ENCODE measurements at regions not wholly inside any gene's neighbourhood (a gene's known extent, or its start where the extent isn't known, plus 50 kb on each side); places are given as distances from the start of the nearest gene placed in this dataset.

DNA sequence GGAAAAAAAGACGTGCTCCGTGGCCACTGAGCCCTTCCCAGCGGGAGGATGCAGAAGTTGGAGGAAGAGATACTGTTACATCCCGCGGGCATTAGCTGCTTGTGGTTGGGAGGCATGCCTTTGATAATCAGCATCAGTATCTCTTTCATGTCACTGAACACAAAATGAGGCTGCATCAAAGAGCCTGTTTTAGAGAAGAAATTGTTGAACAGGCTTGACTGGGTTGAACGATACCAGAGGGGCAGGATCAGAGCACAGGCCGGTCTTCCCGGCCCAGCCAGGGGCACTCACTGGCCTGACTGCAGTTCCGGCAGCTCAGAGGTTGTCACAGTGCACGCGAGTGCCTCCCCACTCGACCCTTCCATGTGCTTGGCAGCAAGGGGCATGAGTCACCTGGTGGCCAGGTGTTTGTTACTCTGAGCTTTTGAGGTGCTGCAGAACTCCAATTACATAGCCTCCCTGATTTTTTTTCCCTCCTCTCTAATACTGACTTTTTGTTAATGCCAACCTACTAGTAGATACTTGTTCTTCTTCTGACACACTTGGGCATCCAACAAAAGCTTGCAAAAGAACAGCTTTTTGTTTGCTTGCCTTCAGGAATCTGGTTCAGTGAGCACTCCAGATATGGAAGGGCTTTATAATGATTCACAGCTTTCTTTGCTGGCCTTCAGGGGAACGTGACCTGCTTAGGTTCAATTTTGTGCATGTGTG is 121.6 kb downstream of the VAPA start:
- DNase-seq: peak; percentile 77

DNA sequence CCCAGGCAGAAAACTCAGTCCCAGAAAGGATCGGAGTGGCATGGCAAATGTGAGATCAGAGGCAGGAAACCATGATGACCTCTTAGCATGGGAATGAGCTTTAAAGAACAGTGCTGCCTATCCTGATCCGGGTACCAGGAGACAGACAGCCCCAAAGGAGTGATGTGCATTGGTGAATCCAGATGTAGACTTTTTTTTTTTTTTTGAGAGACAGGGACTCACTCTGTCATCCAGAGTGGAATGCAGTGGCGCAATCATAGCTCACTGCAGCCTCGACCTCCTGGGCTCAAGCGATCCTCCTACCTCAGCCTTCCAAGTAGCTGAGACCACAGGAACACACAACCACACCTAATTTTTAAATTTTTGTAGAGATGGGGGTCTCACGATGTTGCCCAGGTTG is 122.7 kb downstream of the VAPA start:
- no peak for DNase-seq

DNA sequence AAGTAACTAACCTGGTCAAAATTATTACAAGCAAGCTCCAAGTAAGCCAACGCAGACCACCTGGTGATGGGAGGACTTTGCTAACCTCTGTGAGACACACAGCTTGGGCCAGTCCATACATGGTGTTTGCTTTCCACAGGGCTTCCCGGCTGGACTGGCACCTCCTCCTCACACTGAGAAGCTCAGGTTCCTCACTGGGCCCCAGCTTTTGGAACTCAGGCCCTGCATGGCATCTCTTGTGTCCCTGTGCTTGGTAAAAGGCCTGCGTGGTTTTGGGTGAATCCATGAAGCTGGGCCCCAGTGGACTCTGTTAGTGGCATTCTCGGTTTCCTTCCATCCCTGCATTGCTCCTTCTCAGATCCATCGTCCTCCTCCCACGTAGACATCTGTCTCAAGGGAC is 123.4 kb downstream of the VAPA start:
- DNase-seq: no peak

DNA sequence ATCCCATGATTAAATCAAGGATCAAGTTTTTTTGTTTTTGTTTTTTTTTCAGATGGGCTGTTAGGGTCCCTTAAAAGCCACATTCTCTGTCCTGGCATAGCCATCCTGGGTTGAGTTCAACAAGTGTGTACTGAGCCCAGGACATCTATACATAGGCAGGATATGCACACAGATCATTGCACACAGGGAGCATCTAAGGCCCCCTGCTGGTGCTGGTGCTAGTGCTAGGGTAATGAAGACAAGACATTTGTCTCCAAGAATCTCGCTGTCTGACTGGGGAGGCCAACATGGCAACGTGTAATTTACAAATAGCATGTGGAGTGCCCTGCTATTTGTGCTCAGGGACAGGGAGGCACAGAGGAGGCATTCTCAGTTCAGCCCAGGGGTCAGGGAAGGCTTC is 124.5 kb downstream of the VAPA start:
- no peak for DNase-seq

DNA sequence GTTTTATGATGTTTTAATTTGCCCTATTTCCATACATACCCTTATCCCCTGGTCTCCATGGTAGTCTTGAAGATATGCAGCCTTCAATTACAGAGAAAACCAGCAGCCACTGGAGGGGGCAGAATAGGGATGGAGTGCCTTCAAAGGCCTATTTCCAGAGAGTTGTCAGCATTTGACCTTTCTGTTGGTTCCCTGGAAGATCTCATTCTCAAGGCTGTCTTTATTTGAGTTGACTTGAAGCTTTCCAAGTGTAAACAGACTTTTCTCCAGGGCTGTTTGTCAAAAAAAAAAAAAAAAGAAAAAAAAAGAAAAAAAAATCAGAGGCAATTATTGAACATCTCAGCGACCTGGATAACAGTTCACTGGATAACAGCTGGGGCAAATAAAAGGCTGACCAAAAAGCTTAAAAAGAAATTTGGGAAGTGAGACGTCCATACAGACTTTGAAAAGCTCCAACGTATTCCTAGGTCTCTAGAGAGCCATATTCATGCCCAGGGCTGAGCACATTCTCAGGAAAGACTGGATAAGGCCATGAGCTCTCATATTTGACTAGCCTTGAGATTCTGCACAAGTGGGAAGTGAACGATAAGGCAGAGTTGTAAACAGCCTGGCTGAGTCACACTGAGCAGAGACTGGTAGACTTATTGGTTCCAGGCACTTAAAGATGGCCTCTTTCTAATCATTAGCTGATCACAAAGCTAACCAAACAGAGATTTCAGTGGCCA is 126.6 kb downstream of the VAPA start:
- DNase-seq: no peak

DNA sequence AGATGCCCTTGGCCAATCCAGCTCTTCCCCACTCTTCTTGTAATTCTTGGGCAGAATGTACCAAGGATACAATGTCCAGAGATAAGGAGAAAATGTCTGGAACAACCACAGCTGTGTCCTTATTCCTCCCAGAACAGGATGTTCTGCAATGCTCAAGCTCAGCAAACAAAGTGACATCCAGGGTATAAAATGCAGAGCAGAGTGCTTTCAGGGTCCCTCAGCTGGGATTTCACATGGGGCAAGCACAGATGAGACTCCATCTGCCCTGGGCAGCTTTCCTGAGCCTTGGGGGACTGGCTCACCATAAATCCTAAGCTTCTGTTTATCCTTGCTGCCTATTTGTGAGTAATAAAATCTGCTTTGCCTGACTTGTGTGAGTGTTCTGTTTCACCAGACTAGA is 127.4 kb downstream of the VAPA start:
- DNase-seq: no peak

DNA sequence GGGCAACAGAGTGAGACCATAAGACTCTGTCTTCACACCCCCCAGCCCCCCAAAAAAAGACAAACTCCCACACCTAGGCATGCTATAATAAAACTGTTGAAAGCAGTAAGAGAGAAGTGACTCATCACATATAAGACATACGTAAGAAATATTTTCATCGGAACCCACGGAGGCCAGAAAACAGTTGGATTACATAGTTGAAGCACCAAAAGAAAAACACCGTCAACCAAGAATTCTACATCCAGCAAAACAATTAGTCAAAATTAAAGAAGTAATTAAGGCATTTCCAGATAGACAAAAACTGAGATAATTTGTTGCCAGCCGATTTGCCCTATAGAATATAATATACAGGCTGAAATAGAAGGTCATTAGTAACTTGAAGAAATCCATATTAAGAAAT is 128.7 kb downstream of the VAPA start:
- DNase-seq: no peak

DNA sequence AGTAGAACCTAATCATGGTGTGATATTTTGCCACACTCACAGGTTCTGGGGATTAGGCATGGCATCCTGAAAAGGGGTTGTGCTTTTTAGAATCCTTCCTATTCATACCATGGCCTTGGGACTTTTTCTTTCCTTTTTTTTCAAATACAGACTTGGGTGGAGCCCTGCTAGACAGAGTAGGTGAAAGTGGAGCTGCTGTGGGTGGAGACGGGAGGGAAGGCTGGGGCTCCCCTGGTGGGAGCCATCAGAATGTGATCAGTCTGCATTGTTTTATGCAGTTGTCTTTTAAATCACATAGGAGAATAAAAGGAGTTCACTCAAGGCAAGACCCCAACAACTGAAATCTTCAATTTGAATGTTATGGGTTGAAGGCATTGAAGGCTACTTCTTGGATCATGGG is 130.2 kb downstream of the VAPA start:
- no peak for DNase-seq

DNA sequence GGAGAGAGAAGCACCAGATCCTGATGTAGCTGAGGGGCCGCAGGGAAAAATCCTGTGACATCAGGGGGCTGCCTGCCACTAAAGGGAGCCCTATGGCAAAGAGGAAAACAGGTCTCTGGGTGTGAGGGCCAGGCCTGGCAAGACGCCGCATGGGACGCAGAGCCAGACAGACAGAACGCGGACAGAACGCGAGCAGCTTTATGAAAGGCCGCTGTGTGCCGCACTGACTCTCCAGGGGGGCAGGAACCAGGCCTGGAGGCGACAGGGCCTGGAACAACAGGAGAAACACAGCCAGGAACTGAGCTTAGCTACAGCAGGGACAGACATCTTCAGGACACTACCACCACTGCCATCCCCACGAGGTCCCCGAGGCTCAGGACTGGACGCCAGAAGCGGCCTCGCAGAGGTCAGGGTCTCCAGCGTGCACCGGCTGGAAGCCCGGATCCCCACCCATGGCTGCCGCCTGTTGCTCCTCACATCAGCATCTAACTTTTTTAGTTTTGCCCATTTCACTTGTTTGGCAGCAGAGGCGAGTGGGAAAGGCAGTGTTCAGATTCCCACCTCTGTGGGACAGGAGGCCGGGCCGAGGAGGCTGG is 131.6 kb downstream of the VAPA start:
- DNase-seq: no peak

DNA sequence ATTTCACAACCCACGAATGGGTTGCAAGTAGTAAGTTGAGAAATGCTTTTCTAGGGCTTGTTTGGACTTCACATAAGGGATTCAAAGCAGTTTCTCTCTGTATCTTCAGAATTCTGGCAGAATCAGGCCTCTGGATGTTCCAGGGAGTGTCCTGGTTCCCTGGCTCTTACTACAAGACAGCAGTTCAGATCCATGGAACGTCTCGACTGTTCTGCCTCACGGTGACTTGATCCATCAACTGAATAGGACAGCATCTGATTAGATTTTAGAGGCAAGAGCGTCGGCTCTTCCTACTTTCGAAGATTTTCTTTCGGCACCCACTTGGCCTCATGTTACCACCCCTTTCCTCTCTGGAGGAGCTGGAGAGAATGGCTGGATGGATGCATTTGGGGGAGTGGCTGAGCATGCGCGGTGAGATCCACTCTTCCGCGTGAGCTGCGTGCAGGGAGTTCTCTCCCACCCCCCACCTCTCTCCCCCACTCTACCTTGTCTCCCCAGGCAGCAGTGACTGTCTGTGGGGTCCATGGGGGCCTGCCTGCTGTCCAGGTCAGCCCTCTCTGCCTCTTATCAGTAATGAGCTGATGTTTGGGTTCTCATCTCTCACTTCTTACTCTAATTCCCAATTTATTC is 132.5 kb downstream of the VAPA start:
- no peak for DNase-seq

DNA sequence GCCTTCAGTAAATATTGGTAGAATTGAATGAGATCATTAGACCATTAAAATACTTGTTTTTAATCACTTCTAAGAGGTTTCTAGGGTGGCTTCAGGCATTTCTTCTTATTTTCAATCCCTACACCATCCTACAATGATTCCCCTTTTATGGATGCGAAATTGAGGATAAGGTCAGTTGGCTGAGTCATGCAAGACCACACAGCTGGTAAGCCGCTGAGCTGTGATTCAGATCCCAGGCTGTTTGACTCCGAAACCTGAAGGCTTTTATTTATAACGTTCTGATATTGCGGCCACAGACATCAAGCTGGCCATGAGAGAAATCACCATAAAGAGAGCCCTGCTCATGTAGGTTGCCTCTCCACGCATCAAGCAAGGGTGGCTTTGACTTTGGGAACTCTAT is 133.4 kb downstream of the VAPA start:
- no peak for DNase-seq

DNA sequence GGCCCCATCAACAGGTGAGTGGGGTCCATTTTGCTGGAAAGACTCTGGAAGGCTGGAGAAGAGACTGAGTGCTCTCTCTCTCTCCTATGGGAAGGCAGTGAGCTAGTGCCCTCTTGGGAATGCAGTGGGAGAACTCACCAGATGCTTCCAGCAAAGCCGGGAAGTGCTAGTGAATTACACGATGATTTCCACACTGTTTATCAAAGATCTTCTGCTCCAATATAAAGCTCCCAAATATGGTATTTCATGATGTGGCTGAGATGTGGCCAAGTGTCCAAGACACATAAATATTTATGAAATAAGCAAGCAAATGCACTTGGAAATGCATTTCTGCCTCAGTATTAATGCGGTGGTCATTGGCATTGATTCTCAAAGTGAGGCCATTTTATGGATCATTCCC is 135.9 kb downstream of the VAPA start:
- DNase-seq: no peak

DNA sequence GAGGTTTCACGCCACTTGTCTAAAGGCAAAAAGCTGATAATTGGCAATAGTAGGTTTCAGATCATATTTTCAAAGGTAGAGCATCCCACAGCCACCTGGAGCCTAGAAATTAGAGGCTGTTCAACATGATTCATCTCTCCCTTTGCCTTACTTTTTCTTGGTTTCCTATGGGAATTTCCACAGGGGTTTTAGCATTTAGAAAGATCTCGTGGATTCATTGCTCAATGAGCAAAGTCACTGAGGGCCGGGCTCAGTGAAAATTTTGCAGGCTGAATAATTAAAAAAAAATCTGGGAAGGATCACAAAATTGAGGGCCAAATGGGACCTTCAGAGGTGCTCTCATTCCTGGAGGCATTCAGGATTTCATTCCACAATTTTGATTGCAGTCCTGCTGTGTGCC is 137.1 kb downstream of the VAPA start:
- DNase-seq: no peak

DNA sequence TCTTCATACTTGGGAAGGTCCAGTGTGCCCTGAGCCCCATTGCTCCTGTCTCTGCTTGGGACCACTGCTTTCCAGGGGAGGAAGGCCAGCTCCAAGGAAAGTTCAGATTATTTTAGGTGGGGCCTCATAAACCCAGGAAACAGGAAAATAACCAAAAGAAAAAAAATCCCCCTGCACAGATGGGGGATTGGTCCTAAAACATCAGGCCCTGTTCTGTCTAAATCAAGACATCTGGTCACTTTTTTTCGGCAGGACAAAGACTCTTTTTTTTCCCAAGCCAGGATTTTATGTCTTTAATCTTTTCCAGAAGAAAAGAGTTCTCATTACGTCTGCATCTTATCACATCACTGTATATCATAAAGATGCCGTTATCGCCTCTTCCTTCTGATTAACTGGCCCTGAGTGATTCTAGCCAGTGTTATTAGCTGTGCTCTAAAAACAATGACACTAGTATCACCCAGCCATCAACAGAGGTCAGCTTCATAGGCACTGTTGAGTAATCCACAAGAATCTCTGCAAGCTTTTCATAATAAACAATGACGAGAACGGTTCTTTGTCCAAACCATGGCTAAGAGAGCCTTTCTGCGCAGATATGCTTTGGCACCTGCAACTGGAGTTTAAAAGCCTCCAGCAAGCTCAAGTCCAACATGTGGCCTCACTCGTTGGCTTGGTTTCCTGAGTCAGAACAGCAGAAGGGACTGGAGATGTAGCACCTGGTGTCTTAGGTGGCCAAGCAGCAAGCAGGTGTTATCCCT is 138.2 kb downstream of the VAPA start:
- DNase-seq: peak; percentile 65

DNA sequence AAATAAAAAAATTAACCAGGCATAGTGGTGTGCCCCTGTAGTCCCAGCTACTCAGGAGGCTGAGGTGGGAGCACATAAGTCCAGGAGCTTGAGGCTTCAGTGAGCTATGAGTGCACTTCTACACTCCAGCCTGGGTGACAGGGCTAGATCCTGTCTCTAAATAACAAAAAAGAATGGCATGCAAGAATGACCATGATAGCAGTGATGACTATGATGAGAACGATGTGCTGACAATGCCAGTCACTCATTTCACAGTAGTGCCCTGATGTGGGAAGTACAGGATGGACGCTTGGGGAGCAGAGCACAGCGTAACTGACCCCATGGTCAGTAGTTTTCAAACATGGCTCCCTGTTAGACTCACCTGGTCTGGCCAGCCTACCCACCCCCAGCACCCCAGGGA is 139.1 kb downstream of the VAPA start:
- DNase-seq: no peak

DNA sequence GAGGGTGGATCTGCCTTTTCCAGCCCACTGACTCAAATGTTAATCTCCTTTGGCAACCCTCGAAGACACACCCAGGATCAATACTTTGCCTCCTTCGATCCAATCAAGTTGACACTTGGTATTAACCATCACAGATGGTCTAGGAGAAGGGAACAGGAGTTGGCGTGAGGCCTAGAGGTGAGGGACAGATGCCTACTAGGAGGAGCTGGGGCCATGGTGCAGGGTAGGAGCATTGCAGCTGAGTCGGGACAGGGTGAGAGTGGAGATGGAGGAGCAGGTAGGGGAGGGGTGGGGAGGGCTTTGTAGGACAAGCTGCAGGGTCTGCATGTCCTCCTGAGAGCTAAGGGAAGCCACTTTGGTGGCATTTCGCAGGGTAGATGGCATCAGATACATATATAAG is 140.0 kb downstream of the VAPA start:
- DNase-seq: no peak

DNA sequence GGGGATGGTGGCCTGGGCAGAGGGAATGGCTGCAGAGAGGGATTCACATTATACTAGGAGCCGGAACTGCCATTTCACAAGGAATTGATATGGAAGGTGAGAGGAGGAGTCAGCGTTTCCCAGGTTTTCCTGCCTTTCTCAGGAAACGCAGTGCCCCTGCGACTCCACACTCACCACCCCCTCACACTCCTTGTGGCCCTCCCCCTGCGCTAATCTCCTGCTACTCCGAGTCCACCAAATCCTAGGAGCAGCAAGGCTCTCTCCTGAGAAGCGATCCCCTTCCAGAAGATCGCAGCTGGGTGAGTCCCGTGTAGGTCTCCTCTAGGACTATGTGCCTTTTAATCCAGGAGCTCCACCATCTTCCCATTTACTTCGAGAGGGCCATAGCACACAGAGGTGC is 140.6 kb downstream of the VAPA start:
- DNase-seq: no peak

DNA sequence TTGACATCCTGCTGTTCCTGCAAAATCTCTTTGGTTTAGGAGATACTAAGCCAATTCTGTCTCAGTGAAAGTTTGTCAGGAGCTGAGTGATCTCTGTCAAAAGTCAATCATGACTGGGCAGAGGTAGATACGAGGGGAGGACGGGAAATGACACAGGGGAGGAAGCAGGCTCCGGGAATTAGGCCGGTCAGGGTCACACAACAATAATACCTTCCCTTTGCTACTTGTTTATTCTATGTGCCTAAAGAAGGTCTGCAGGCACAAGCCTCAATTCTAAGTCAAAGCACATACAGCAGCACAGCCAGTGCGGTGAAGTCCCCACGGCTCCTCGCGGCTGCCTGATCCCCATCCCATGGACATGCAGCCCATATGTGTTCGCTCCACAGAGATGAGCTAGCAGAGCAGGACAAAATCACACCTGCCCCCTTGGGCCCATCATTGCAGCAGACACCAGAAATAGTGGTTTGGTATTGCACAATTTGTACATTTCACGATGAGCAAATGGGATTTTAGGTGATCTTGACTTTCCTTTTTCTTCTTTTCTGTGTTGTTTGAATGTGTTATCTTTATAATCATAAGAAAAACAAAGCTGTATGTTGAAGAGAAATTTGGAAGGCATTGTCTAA is 141.4 kb downstream of the VAPA start:
- no peak for DNase-seq

DNA sequence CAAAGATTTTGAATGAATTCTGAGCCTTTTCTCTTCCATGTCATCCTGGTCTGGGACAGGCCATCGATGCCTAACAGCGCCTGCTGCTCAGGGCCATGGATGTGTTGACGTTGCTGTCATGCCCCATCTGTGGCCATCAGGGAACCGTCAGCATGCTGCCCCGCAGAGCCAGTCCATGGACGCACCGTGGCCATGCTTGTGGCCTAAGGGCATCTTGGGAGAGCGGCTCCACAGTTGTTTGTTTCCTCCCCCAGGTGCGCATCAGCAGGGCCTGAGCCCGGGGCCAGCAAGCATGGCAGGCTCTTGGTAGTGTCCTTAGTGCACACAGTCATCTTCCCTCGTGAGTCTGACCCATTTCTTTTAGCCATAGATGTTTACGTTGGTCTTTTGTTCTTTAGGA is 142.7 kb downstream of the VAPA start:
- DNase-seq: no peak

DNA sequence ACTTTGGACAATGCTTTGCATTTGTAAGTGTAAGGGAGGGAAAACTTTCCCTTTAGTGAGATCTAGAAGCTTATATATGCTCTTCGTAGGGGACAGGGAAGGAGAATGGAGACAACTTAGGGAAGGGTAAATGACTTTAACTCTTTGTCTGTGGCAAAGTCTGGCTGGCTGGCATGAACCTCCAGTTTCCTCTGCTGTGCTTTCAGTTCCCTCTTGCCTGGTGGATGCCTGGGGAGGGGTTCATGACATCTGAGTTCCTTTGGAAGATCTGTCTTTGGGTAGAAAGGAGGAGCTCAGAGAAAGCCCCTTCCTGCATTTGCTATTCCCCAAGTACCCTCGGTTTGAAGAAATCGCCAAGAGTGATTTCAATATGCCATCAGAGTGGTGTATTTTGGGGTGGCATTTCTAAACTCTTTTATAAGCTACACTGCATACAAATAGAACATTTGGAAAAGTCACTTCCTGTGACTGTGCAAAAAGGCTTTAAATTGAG is 143.6 kb downstream of the VAPA start:
- no peak for DNase-seq

DNA sequence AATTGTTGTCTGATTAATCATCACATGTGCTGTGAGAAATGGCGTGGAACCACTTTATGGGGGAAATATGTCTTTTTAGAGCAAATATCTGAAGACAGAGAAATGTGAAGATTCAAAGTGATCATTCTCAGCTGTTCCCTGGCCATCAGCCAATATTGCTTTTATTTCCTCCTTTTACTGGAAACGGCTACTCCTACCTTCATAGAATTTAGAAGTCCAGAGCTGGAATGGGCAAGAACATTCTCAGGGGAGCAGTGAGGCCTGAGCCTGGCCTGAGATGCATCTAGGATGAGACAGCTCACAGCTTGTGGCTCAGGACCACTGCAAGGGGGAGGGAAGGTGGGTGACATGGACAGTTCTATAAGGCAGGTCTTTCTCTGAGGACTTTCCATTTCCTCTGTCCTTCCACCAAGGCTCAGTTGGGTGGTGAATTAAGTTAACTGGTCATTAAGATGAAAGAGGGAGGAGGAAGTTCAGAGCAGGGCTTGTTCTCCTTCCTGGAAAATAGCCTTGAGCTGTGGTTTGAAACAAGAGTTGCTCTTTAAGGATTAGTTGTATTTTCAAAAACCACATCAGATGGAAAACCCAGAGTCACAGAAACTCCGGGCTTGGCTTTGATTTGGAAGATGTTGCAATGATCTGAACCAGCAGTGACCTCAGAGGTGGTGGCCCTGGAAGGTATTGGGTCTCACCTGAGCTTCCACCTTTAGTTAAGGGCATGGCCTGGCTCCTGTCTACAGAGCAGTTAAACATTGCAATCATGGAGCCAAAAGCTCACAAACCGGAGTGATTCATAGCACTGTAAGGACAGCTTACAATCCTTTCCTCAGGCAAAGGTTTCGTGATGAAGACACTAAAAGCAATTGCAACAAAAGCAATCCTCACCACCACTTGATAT is 144.3 kb downstream of the VAPA start:
- DNase-seq: no peak

Measured in eye (tissue), 1 donor.